Heart left ventricle (tissue), 16 donors: ENCODE measurements at regions not wholly inside any gene's neighbourhood (a gene's known extent, or its start where the extent isn't known, plus 50 kb on each side); places are given as distances from the start of the nearest gene placed in this dataset.

Experiments used
- ATAC-seq, 4 donors: fragments of 200-7000 bp; cut with Tn5 transposase; one replicate each; pipeline ENCODE4 v1.9.1; 2020 to 2022; ENCODE audit warnings: moderate library complexity in 4 of 4, mild to moderate bottlenecking in 3 of 4, moderate number of reproducible peaks in 1 of 4
- DNase-seq, 5 donors: peaks; one replicate each; pipeline ENCODE4 v3.0.0-alpha.2; 2020
- H3K27ac ChIP-seq, 12 donors: fragments of 200-600 bp; sonication (generic) in 4 of 12; one replicate each; pipeline versions ENCODE4 v1.5.0 to v1.8.0; 2016 to 2022; ENCODE audit warnings: mild to moderate bottlenecking in 2 of 12
- H3K27me3 ChIP-seq, 9 donors: fragments of 200-600 bp; sonication (generic) in 2 of 9; one replicate each; pipeline versions ENCODE4 v1.5.1 to v1.8.0; 2016 to 2022; ENCODE audit warnings: mild to moderate bottlenecking in 3 of 9
- H3K36me3 ChIP-seq, 9 donors: fragments of 200-600 bp; sonication (generic) in 2 of 9; one replicate each; pipeline versions ENCODE4 v1.5.0 to v1.8.0; 2018 to 2022; ENCODE audit warnings: mild to moderate bottlenecking in 2 of 9
- H3K4me1 ChIP-seq, 12 donors: fragments of 200-600 bp; sonication (generic) in 4 of 12; one replicate each; pipeline versions ENCODE4 v1.5.0 to v1.8.0; 2016 to 2022; ENCODE audit warnings: mild to moderate bottlenecking in 3 of 12
- H3K4me3 ChIP-seq, 12 donors: fragments of 200-600 bp; sonication (generic) in 4 of 12; one replicate each; pipeline versions ENCODE4 v1.5.0 to v1.8.0; 2017 to 2022; ENCODE audit warnings: mild to moderate bottlenecking in 9 of 12, moderate library complexity in 4 of 12
- H3K9me3 ChIP-seq, 12 donors: fragments of 200-600 bp; sonication (generic) in 4 of 12; one replicate each; pipeline versions ENCODE4 v1.5.0 to v1.8.0; 2016 to 2022; ENCODE audit warnings: mild to moderate bottlenecking in 1 of 12
- POLR2A ChIP-seq, 2 donors: fragments of 450-650 bp; IDR thresholded peaks; one replicate each; pipeline ENCODE4 v1.6.1; 2017; ENCODE audit warnings: antibody characterized with exemption in 2 of 2, mild to moderate bottlenecking in 2 of 2, moderate library complexity in 2 of 2
- WGBS, 4 donors: extraction: QIAGEN DNeasy Blood & Tissue Kit in 2 of 4; methylation state at CpG; one replicate each; pipeline versions ENCODE4 v1.1.5 to v1.1.7; 2013 to 2018; 5-methylcytosine and 5-hydroxymethylcytosine counted together
- intact Hi-C, 10 donors: fragments of 100-400 bp; cut with DNase I; formaldehyde crosslinking; loops; one replicate each; pipeline versions ENCODE4 v1.11.1 to v1.14.2; 2022
- TF ChIP-seq, protein P1 (sequence below), 12 donors: fragments of 200-600 bp; sonication (generic) in 4 of 12; IDR thresholded peaks; one replicate each; pipeline versions ENCODE4 v1.5.0 to v1.8.0; 2018 to 2022; ENCODE audit warnings: antibody characterized with exemption in 12 of 12, mild to moderate bottlenecking in 5 of 12
- donor health status: ischemic (EF 13 %, LVEDD 7.1; RV severe dilation, severe dysfunction).
- donor health status: healthy with polysubstance abuse.
- donor health status: DM: no; HTN: yes; CAD: no.
- donor health status: DM: no; HTN: no; CAD: no.
- donor health status: ischemic (EF 25% LVEDD 6.9; RV normal size, moderate dysfunction).
- donor health status: ischemic (EF 25% LVEDD 5.7; RV mildly dilated, moderate dysfunction).
- donor health status: healthy.
- donor health status: DM: yes; HTN: yes; CAD: no.
- donor health status: ischemic (EF 35%, LVEDD 5.7; RV mildly dilated, moderate dysfunction).
- donor health status: nonischemic (EF 11% LVEDD 7.7; RV severe dilation, severe dysfunction).
- donor health status: DM: yes; HTN: yes; CAD: no.
- donor health status: PGD.
- donor health status: ischemic (EF 29% LVEDD 5.4; RV normal size, mild dysfunction).
- donor health status: nonischemic (EF 23%, LVEDD 6.1; RV moderate dilation, normal function).

DNA sequence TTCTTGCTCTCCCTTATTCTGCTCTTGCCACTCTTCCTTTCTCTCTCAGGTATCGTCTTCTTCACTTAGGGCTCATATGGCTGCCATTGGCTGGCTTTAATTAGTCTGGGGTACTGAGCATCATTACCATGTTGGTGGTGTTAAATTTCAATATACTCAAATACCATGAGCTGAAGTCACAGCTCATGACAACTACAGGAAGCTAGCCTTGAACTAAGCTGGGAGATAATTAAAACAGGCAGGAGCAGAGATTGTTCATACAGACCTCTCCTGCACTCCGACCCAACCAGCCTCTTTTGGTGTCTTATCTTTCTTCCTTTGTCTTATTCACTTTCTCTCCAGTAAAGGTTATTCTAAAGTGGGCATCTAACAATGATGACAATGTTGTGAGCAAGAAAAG is 130.9 kb upstream of the BLID start:
- H3K4me3 ChIP-seq, result no peak overlapping the region
- H3K27ac ChIP-seq, result no peak overlapping the region
- intact Hi-C loops, result no loop called here
- no peaks in the 10 kb centered on the region for H3K27me3 ChIP-seq
- H3K9me3 ChIP-seq, result no peaks in the 10 kb centered on the region
- WGBS, 4 donors, result 68 to 82% (median 77%) methylated on average over 2 of the region's 2 CpGs
- peaks cover 0 to 7% (median 0%) of the 10 kb centered on the region in 12 donors for H3K4me1 ChIP-seq
- no peak for TF ChIP-seq POLR2A (IDR thresholded peaks at IDR 0.05)
- DNase-seq, result no peak
- H3K36me3 ChIP-seq, result no peaks in the 10 kb centered on the region
- ATAC-seq, result no peak

DNA sequence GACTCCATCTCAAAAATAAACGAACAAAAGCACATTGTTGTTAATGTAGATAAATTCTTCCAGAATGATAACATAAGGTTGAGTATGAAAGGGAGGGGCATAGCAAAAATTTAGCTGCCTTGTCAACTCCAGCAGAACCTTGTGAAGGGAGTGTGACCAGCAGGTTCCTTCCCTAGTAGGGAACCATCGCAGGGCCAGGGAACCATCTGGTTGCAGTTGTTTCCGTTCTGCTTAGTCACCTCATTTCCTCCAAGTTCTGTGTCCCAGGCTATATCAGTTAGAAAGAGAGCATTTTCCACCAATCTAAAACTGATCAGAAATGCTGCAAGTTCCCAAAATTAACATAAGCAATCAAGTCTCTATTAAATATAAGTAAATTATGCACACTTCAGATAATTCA is 126.7 kb upstream of the BLID start:
- Histone ChIP-seq H3K27ac (no peak overlapping the region), H3K4me1 (peaks cover 0 to 12% (median 0%) of the 10 kb centered on the region in 12 donors), H3K9me3 (no peaks in the 10 kb centered on the region), H3K27me3 (no peaks in the 10 kb centered on the region), H3K4me3 (no peak overlapping the region), H3K36me3 (no peaks in the 10 kb centered on the region)
- TF ChIP-seq, protein P1, sequence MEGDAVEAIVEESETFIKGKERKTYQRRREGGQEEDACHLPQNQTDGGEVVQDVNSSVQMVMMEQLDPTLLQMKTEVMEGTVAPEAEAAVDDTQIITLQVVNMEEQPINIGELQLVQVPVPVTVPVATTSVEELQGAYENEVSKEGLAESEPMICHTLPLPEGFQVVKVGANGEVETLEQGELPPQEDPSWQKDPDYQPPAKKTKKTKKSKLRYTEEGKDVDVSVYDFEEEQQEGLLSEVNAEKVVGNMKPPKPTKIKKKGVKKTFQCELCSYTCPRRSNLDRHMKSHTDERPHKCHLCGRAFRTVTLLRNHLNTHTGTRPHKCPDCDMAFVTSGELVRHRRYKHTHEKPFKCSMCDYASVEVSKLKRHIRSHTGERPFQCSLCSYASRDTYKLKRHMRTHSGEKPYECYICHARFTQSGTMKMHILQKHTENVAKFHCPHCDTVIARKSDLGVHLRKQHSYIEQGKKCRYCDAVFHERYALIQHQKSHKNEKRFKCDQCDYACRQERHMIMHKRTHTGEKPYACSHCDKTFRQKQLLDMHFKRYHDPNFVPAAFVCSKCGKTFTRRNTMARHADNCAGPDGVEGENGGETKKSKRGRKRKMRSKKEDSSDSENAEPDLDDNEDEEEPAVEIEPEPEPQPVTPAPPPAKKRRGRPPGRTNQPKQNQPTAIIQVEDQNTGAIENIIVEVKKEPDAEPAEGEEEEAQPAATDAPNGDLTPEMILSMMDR (IDR thresholded peaks at IDR 0.05), result no peak
- no peak for TF ChIP-seq POLR2A (IDR thresholded peaks at IDR 0.05)
- WGBS, 4 donors, result 53 to 72% (median 59%) methylated on average over 3 of the region's 3 CpGs
- ATAC-seq (peak in 2 of 4 donors; percentile 38 to 47), DNase-seq (no peak)
- intact Hi-C loops, result no loop called here

DNA sequence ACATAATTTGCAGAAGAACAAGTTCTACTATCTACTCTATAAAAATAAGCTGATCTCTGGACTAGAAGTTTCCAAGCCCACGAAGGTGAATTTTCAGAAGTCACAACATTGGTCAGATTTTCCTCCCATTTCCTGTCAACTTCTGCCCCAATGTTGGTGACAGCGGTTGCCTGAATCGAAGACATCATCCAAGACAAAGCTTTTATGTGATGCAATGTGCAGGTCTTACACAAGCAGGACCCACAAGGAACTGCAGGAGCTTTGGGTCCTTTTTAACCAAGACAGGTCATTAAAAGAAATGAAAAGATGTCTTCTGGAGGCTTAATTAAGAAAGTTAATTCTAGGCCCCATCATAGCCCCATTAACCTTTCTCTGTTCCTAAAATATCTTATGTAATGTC is 125.6 kb upstream of the BLID start:
- TF ChIP-seq, protein P1 (IDR thresholded peaks at IDR 0.05), result no peak
- TF ChIP-seq POLR2A (IDR thresholded peaks at IDR 0.05), result no peak
- 89 to 95% (median 90%) methylated on average over 3 of the region's 3 CpGs for WGBS, 4 donors
- no peak for DNase-seq
- peaks cover 0 to 12% (median 0%) of the 10 kb centered on the region in 12 donors for H3K4me1 ChIP-seq
- H3K9me3 ChIP-seq, result no peaks in the 10 kb centered on the region
- no peak overlapping the region for H3K27ac ChIP-seq
- H3K4me3 ChIP-seq, result no peak overlapping the region
- ATAC-seq, result no peak
- H3K36me3 ChIP-seq, result no peaks in the 10 kb centered on the region
- H3K27me3 ChIP-seq, result no peaks in the 10 kb centered on the region
- intact Hi-C loops, result no loop called here

DNA sequence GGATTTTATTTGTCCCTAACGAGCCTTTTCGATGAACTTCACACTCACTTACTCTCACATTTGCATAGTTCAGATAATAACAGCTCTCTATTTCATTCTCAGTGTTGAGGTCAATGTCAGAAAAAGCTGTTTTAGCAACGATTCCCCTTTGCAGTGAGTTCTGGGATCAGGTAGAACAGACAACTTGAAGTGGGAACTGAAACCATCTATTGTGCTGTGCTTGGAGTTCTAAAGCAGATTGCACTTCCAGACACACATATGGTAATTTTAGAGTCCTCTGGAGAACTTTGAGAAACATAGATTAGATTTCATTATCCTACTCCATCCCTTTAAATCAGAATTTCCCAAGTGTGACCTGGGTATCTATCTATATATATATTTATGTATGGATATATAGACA is 124.6 kb upstream of the BLID start:
- no peak overlapping the region for H3K4me3 ChIP-seq

More for the DNA sequence above, 124.6 kb upstream of the BLID start:
- Histone ChIP-seq H3K27me3 (no peaks in the 10 kb centered on the region), H3K36me3 (no peaks in the 10 kb centered on the region), H3K4me1 (peaks cover 0 to 12% (median 0%) of the 10 kb centered on the region in 12 donors), H3K9me3 (no peaks in the 10 kb centered on the region), H3K27ac (no peak overlapping the region)
- ATAC-seq, result no peak
- no peak for DNase-seq
- intact Hi-C loops, result no loop called here
- TF ChIP-seq POLR2A (IDR thresholded peaks at IDR 0.05), result no peak
- TF ChIP-seq, protein P1 (IDR thresholded peaks at IDR 0.05), result no peak
- 82 to 88% (median 83%) methylated on average over 3 of the region's 3 CpGs for WGBS, 4 donors
